ENCODE measurements at regions not wholly inside any gene's neighbourhood (a gene's known extent, or its start where the extent isn't known, plus 50 kb on each side); places are given as distances from the start of the nearest gene placed in this dataset.
"Not testable (repeated sequence)": the region's sequence is repeated elsewhere in the genome, so short reads cannot be mapped to it uniquely, and the experiment has no call there.

DNA sequence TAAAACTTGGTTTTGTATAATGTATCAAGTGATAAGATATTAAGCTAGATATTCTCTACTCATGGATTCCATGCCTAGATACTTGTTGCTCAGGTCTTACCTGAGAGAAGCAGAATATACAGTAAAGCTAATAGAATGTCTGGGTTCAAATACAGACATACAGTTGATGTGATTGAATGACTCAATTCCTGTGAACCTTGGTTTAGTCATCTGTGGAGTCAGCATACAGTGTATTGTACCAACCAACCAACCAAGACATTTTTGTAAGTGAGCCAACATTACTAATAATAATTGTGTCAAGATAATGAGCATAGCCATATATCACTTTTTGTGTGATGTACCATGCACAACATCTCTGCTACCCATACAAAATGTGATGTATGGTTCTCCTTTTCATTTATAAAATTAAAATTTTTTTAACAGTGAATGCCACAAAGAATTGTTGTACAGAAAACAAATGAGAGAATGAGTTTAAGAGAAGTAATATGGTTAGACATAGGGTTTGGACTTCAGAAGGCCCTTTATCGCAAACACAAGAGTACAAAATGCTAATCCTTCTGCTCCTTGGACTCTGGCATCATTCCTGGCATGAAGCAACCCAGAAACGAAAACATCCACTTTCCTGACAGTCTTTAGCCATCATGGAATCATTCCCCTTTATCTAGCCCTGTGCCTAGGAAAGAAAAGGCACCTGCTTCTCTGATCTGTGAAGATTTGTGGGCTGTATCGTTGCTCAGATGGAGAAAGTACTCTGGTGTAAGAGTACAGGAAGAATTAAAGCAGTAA, 977.2 kb upstream of the USP15 start:
- H3K79me2 ChIP-seq (ENCODE audit: insufficient read depth, low read length): no peaks in the 10 kb centered on the region
- H3K9me2 ChIP-seq (replicated peaks; ENCODE audit: low read depth, low read length): no peaks in the 10 kb centered on the region
- H3K4me1 ChIP-seq (ENCODE audit: insufficient read depth, low read length, poor library complexity, severe bottlenecking): no peaks in the 10 kb centered on the region
- no peaks in the 10 kb centered on the region for H3K27me3 ChIP-seq (ENCODE audit: insufficient read depth, low read length, poor library complexity, severe bottlenecking)
- no peaks in the 10 kb centered on the region for H3F3A ChIP-seq (ENCODE audit: low read depth)
- no peak overlapping the region for H3K4me3 ChIP-seq (ENCODE audit: low read length, poor library complexity, severe bottlenecking)
- TF ChIP-seq, protein P1, sequence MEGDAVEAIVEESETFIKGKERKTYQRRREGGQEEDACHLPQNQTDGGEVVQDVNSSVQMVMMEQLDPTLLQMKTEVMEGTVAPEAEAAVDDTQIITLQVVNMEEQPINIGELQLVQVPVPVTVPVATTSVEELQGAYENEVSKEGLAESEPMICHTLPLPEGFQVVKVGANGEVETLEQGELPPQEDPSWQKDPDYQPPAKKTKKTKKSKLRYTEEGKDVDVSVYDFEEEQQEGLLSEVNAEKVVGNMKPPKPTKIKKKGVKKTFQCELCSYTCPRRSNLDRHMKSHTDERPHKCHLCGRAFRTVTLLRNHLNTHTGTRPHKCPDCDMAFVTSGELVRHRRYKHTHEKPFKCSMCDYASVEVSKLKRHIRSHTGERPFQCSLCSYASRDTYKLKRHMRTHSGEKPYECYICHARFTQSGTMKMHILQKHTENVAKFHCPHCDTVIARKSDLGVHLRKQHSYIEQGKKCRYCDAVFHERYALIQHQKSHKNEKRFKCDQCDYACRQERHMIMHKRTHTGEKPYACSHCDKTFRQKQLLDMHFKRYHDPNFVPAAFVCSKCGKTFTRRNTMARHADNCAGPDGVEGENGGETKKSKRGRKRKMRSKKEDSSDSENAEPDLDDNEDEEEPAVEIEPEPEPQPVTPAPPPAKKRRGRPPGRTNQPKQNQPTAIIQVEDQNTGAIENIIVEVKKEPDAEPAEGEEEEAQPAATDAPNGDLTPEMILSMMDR (conservative IDR thresholded peaks at IDR 0.05; ENCODE audit: low read length): no peak
- no peak for TF ChIP-seq EZH2phosphoT487 (IDR thresholded peaks at IDR 0.05; ENCODE audit: borderline replicate concordance)
- no peak overlapping the region for H3K9ac ChIP-seq (ENCODE audit: low read depth, low read length, poor library complexity, severe bottlenecking)
- no peaks in the 10 kb centered on the region for H4K20me1 ChIP-seq (ENCODE audit: insufficient read depth, low read length, poor library complexity, severe bottlenecking)
- H3K4me2 ChIP-seq (ENCODE audit: low read depth, low read length, poor library complexity, severe bottlenecking): no peak overlapping the region
- no peak overlapping the region for H2AFZ ChIP-seq (ENCODE audit: low read length)
- no peaks in the 10 kb centered on the region for H3K36me3 ChIP-seq (ENCODE audit: insufficient read depth, low read length)
- peaks cover 13% of the 10 kb centered on the region; the same call in 1 of the 2 replicates for H3K9me3 ChIP-seq (ENCODE audit: insufficient read depth, low read depth, low read length)

DNA sequence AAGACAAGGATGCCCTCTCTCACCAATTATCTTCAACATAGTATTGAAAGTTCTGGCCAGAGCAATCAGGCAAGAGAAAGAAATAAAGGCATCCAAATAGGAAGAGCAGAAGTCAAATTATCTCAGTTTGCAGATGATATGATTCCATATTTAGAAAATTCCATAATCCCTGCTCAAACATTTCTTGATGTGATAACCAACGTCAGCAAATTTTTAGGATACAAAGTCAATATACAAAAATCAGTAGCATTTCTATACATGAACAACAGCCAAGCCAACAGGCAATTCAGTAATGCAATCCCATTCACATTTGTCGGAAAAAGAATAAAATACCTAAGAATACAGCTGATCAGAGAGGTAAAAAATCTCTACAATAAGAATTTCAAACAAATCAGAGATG, 969.7 kb upstream of the USP15 start:
- H3K36me3 ChIP-seq (ENCODE audit: insufficient read depth, low read length): no peaks in the 10 kb centered on the region
- no peaks in the 10 kb centered on the region for H3K9me2 ChIP-seq (replicated peaks; ENCODE audit: low read depth, low read length)
- no peaks in the 10 kb centered on the region for H3K4me1 ChIP-seq (ENCODE audit: insufficient read depth, low read length, poor library complexity, severe bottlenecking)
- peaks cover 10% of the 10 kb centered on the region; the same call in 1 of the 2 replicates for H3K9me3 ChIP-seq (ENCODE audit: insufficient read depth, low read depth, low read length)
- H3K27me3 ChIP-seq (ENCODE audit: insufficient read depth, low read length, poor library complexity, severe bottlenecking): no peaks in the 10 kb centered on the region
- no peaks in the 10 kb centered on the region for H3K79me2 ChIP-seq (ENCODE audit: insufficient read depth, low read length)
- no peak overlapping the region for H3K9ac ChIP-seq (ENCODE audit: low read depth, low read length, poor library complexity, severe bottlenecking)
- H2AFZ ChIP-seq (ENCODE audit: low read length): no peak overlapping the region
- TF ChIP-seq, protein P1 (conservative IDR thresholded peaks at IDR 0.05; ENCODE audit: low read length): no peak
- no peak for TF ChIP-seq EZH2phosphoT487 (IDR thresholded peaks at IDR 0.05; ENCODE audit: borderline replicate concordance)
- H3K4me2 ChIP-seq (ENCODE audit: low read depth, low read length, poor library complexity, severe bottlenecking): no peak overlapping the region
- no peaks in the 10 kb centered on the region for H4K20me1 ChIP-seq (ENCODE audit: insufficient read depth, low read length, poor library complexity, severe bottlenecking)
- no peak overlapping the region for H3K4me3 ChIP-seq (ENCODE audit: low read length, poor library complexity, severe bottlenecking)
- no peaks in the 10 kb centered on the region for H3F3A ChIP-seq (ENCODE audit: low read depth)

- Histone ChIP-seq H3F3A (ENCODE audit: low read depth) (no peaks in the 10 kb centered on the region), H3K9me2 (replicated peaks; ENCODE audit: low read depth, low read length) (no peaks in the 10 kb centered on the region), H3K36me3 (ENCODE audit: insufficient read depth, low read length) (no peaks in the 10 kb centered on the region), H3K4me1 (ENCODE audit: insufficient read depth, low read length, poor library complexity, severe bottlenecking) (no peaks in the 10 kb centered on the region), H3K9me3 (ENCODE audit: insufficient read depth, low read depth, low read length) (peaks cover 6% of the 10 kb centered on the region; the same call in 1 of the 2 replicates), H3K79me2 (ENCODE audit: insufficient read depth, low read length) (no peaks in the 10 kb centered on the region), H2AFZ (ENCODE audit: low read length) (no peak overlapping the region), H3K4me2 (ENCODE audit: low read depth, low read length, poor library complexity, severe bottlenecking) (no peak overlapping the region), H3K9ac (ENCODE audit: low read depth, low read length, poor library complexity, severe bottlenecking) (no peak overlapping the region), H3K27me3 (ENCODE audit: insufficient read depth, low read length, poor library complexity, severe bottlenecking) (no peaks in the 10 kb centered on the region), H4K20me1 (ENCODE audit: insufficient read depth, low read length, poor library complexity, severe bottlenecking) (no peaks in the 10 kb centered on the region), H3K4me3 (ENCODE audit: low read length, poor library complexity, severe bottlenecking) (no peak overlapping the region)
- TF ChIP-seq, protein P1 (conservative IDR thresholded peaks at IDR 0.05; ENCODE audit: low read length): no peak
- no peak for TF ChIP-seq EZH2phosphoT487 (IDR thresholded peaks at IDR 0.05; ENCODE audit: borderline replicate concordance)
These were observed 968.6 kb upstream of the USP15 start for GRCh38 chr12:61291647-61292046.

DNA sequence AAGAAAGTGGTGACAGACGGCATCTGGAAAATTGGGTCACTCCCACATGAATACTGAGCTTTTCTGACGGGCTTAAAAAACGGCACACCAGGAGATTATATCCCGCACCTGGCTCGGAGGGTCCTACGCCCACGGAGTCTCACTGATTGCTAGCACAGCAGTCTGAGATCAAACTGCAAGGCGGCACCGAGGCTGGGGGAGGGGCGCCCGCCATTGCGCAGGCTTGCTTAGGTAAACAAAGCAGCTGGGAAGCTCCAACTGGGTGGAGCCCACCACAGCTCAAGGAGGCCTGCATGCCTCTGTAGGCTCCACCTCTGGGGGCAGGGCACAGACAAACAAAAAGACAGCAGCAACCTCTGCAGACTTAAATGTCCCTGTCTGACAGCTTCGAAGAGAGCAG, 966.2 kb upstream of the USP15 start:
- H3K4me2 ChIP-seq (ENCODE audit: low read depth, low read length, poor library complexity, severe bottlenecking); H3K4me1 ChIP-seq (ENCODE audit: insufficient read depth, low read length, poor library complexity, severe bottlenecking); H3K9ac ChIP-seq (ENCODE audit: low read depth, low read length, poor library complexity, severe bottlenecking); H2AFZ ChIP-seq (ENCODE audit: low read length); H4K20me1 ChIP-seq (ENCODE audit: insufficient read depth, low read length, poor library complexity, severe bottlenecking); H3K9me2 ChIP-seq (replicated peaks; ENCODE audit: low read depth, low read length); H3F3A ChIP-seq (ENCODE audit: low read depth); H3K4me3 ChIP-seq (ENCODE audit: low read length, poor library complexity, severe bottlenecking); H3K9me3 ChIP-seq (ENCODE audit: insufficient read depth, low read depth, low read length); H3K27me3 ChIP-seq (ENCODE audit: insufficient read depth, low read length, poor library complexity, severe bottlenecking); H3K79me2 ChIP-seq (ENCODE audit: insufficient read depth, low read length); H3K36me3 ChIP-seq (ENCODE audit: insufficient read depth, low read length): not testable (repeated sequence)

All from Loucy (cell line).